ENCODE measurements at regions not wholly inside any gene's neighbourhood (a gene's known extent, or its start where the extent isn't known, plus 50 kb on each side); places are given as distances from the start of the nearest gene placed in this dataset.
"Not testable (repeated sequence)": the region's sequence is repeated elsewhere in the genome, so short reads cannot be mapped to it uniquely, and the experiment has no call there.

GRCh38 chr2:153307223-153307622 lies 171.3 kb downstream of the RPRM start:
- no peak for DNase-seq (ENCODE audit: low read depth in 2 of 2)

GRCh38 chr2:153299809-153300208 lies 178.8 kb downstream of the RPRM start:
- no peak for DNase-seq (ENCODE audit: low read depth in 2 of 2)

- DNase-seq (ENCODE audit: low read depth in 2 of 2): no peak
Measured at GRCh38 chr2:153299217-153299616, 179.3 kb downstream of the RPRM start.

- DNase-seq (ENCODE audit: low read depth in 2 of 2): no peak
Measured at GRCh38 chr2:153294199-153294786, 184.3 kb downstream of the RPRM start.

GRCh38 chr2:153291718-153292117 lies 186.8 kb downstream of the RPRM start:
- no peak for DNase-seq (ENCODE audit: low read depth in 2 of 2)

GRCh38 chr2:153287109-153287801 lies 191.3 kb downstream of the RPRM start:
- no peak for DNase-seq (ENCODE audit: low read depth in 2 of 2)

GRCh38 chr2:153268941-153269461 lies 209.6 kb downstream of the RPRM start:
- no peak for DNase-seq (ENCODE audit: low read depth in 2 of 2)

- not testable (repeated sequence) for DNase-seq (ENCODE audit: low read depth in 2 of 2)
Measured at GRCh38 chr2:153256876-153257275, 221.7 kb downstream of the RPRM start.

- not testable (repeated sequence) for DNase-seq (ENCODE audit: low read depth in 2 of 2)
Measured at GRCh38 chr2:153246636-153247035, 231.9 kb downstream of the RPRM start.

GRCh38 chr2:153235516-153235915 lies 243.0 kb downstream of the RPRM start:
- DNase-seq (ENCODE audit: low read depth in 2 of 2): no peak

- no peak for DNase-seq (ENCODE audit: low read depth in 2 of 2)
Measured at GRCh38 chr2:153232464-153232863, 246.1 kb downstream of the RPRM start.

GRCh38 chr2:153230977-153231376 lies 247.6 kb downstream of the RPRM start:
- DNase-seq (ENCODE audit: low read depth in 2 of 2): no peak

GRCh38 chr2:153228904-153229303 lies 249.7 kb downstream of the RPRM start:
- DNase-seq (ENCODE audit: low read depth in 2 of 2): no peak

- DNase-seq (ENCODE audit: low read depth in 2 of 2): no peak
Measured at GRCh38 chr2:153227981-153228380, 250.6 kb downstream of the RPRM start.

GRCh38 chr2:153222231-153223165 lies 256.1 kb downstream of the RPRM start:
- no peak for DNase-seq (ENCODE audit: low read depth in 2 of 2)

GRCh38 chr2:153221506-153221905 lies 257.1 kb downstream of the RPRM start:
- DNase-seq (ENCODE audit: low read depth in 2 of 2): no peak

- no peak for DNase-seq (ENCODE audit: low read depth in 2 of 2)
Measured at GRCh38 chr2:153221087-153221486, 257.5 kb downstream of the RPRM start.

- DNase-seq (ENCODE audit: low read depth in 2 of 2): no peak
Measured at GRCh38 chr2:153218851-153219250, 259.7 kb downstream of the RPRM start.

- no peak for DNase-seq (ENCODE audit: low read depth in 2 of 2)
Measured at GRCh38 chr2:153214337-153214736, 264.2 kb downstream of the RPRM start.

- no peak for DNase-seq (ENCODE audit: low read depth in 2 of 2)
Measured at GRCh38 chr2:153213022-153213421, 265.5 kb downstream of the RPRM start.

- DNase-seq (ENCODE audit: low read depth in 2 of 2): no peak
Measured at GRCh38 chr2:153197402-153198386, 280.9 kb downstream of the RPRM start.
